NCI-H526 treated with DMSO at 0.1 percent for 48 hours (cell line): ENCODE measurements at regions not wholly inside any gene's neighbourhood (a gene's known extent, or its start where the extent isn't known, plus 50 kb on each side); places are given as distances from the start of the nearest gene placed in this dataset.
"Not testable (repeated sequence)": the region's sequence is repeated elsewhere in the genome, so short reads cannot be mapped to it uniquely, and the experiment has no call there.

ENCODE experiments used
- DNase-seq: peaks from one replicate; lab custom pipeline; 2025; lab: John Stamatoyannopoulos, UW

DNA sequence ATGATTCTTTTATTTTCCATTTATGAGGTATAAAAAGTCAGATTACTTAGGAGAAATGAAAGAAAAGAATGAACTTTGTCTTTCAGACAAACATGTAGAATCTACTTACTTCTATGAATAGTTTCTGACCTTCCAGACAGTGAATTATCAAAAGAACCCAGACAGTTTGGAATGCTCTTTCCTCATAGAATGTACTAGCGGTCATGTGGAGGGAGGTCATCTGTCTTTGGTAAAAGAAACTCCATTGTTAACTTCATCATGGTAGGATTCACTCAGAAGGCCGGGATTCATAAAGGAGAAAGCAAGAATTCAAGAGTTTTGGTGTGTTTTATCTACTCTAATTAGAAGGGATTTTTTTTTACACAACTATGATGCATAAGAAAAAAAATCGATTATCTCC lies 144.8 kb upstream of the ZNF804B start:
- DNase-seq = no peak

DNA sequence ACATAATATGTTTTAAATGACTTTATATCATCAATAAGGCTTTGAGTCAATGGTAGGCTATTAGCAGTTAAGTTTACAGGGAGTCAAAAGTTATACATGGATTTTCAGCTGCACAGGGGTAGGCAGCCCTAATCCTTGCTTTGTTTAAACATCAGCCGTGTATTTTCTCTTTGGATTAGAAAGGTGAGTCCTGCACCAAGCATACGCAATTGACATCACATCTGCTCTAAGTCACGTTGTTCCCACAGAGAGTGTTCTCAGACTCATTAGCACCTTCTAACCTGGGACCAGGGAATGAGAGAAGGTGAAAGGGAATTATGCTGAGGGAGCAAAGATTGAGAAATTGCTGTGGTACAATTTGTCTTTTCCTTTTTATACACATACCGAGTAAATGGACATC lies 148.6 kb upstream of the ZNF804B start:
- DNase-seq = no peak

- no peak for DNase-seq
Observed at GRCh38 chr7:88600695-88601094, 158.8 kb upstream of the ZNF804B start.

DNA sequence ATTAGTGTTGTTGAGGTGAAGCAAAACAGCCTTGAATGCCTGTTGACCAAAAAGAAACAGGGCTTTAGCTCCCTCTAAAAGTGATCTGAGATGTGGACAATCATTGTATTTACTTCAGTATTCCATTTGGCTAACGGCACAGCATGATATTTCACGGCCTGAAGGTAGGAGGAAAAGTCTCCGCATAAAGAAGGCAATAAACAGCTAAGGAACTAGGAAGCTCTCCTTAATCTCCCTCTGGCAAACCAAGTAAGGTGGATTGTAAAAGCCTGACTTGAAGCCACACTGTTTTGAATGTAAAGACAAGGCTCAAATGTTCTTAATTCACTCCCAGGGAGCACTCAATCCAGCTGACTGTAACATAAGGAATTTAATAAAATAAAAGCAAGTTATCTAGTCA lies 160.0 kb upstream of the ZNF804B start:
- no peak for DNase-seq

GRCh38 chr7:88597941-88598425 lies 161.5 kb upstream of the ZNF804B start:
- DNase-seq = no peak

DNA sequence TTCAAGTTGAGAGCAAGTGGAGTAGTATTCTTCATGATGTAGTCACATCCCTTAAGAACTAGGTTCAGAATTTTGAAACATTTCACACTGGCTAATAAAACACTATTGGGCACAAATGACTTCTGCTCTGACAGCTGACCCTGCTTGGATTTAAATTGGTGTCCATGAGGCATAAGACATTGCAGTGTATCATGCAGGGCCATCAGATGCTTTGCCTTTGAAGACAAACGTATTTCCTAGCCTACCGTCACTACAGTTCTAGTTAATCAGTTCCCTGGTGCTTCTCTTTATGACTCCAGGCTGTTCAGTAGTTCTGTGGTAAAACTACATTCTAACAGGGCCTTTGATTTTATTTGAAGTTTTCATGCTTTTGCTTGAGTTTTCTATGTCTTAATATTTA lies 168.5 kb upstream of the ZNF804B start:
- no peak for DNase-seq

- DNase-seq = no peak
Observed at GRCh38 chr7:88589927-88590326, 169.6 kb upstream of the ZNF804B start.

- no peak for DNase-seq
Observed at GRCh38 chr7:88586890-88587289, 172.6 kb upstream of the ZNF804B start.

DNA sequence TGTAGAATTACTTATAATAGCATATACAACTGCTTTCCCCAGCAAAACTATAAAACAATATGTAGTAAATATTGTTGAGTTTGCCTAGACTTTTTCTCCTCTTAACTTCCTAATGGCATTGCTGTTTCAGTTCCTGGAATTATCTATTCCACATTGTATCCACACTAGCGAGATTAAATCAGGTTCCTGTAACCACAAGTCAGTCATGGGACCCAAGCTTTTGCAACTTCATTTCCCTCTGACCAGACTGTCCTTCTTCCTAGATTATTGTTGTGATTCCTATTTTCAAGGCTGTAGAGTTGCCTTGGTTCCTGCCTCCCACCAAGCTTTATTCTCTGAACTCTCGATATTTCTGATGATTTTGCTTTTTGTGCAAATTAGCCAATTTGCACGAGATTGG lies 173.3 kb upstream of the ZNF804B start:
- DNase-seq = no peak

DNA sequence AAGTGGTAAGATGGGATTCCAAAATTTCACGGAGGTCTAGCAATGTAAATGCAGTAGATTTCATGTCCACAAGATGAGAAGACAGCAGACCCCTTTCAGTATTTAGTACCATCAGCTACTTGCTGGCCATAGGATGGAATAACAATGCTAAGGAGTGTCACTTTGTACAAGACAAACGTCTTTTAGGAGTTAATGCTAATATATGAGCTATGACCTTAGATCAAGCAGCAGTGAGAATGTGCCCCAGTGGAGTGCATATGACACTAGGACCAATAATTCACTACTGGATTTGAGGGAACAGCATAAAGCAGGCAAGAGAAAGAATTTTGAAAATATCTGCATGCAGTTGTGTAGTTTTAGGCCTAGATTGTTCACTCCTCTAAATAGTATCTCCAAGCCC lies 182.8 kb upstream of the ZNF804B start:
- no peak for DNase-seq

- DNase-seq = no peak
Observed at GRCh38 chr7:88566162-88566729, 193.3 kb upstream of the ZNF804B start.

DNA sequence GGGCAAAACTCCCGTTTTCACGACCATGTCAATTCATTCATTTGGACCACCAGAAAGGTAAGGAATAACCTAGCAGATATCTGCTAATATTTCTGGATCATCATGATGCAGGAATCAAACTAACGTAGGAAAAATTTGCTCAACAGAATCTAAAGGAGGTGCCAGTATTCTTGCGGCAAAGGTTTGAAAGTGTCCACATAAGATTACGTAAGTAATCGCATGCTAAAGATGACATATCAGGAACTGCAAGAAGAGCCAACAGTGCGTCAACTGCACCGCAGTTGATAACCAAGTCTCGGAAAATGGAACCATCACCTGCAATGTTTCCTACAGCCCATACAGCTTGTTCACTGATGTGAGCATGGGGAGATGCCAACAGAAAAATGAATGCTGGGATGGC lies 194.1 kb upstream of the ZNF804B start:
- no peak for DNase-seq

GRCh38 chr7:88556441-88556840 lies 203.1 kb upstream of the ZNF804B start:
- not testable (repeated sequence) for DNase-seq

- not testable (repeated sequence) for DNase-seq
Observed at GRCh38 chr7:88554847-88555246, 204.7 kb upstream of the ZNF804B start.

GRCh38 chr7:88548399-88548798 lies 211.1 kb upstream of the ZNF804B start:
- no peak for DNase-seq

DNA sequence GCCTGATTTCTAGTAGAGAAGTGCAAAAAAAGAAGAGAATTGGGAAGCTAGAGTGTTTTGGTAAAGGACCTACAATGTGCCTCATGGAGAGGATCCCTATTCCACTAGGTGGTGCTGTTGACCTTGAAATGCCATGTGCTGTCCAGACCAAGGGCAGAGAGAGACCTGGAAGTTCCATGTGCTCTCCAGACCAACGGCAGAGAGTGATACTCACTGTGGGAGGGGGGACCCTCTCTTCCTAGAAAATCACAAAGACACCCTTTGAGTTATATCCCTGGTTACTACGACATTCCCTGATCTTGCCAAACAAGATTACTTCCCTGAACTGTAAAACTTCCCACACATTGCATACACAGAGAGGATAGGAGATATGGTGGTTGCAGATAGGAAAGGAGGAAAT lies 212.7 kb upstream of the ZNF804B start:
- DNase-seq = no peak

- DNase-seq = no peak
Observed at GRCh38 chr7:88545663-88546062, 213.8 kb upstream of the ZNF804B start.

- DNase-seq = no peak
Observed at GRCh38 chr7:88540012-88540411, 219.5 kb upstream of the ZNF804B start.

DNA sequence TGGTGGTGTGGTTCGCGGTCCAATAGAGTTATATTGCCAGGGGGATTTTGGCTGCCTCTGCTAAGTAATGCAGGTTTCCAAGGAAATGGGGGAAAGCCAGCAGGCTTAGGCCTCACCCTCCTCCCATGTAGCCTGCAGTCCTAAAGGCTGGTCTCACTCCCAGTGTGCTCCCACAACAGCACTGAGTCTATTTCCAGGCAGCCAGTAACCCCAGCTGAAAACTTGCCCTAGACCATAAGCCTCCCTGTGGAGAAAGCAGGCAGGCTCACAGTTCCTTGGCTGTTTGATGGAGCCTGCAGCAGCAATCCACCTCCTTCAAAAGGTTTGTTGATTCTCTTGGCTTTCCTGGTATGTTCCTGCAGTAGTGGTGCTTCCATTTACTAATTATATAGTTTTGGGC lies 220.0 kb upstream of the ZNF804B start:
- no peak for DNase-seq

GRCh38 chr7:88523645-88524044 lies 217.0 kb upstream of the STEAP4 start:
- DNase-seq = no peak

GRCh38 chr7:88522771-88523293 lies 216.1 kb upstream of the STEAP4 start:
- no peak for DNase-seq

GRCh38 chr7:88516429-88516828 lies 209.7 kb upstream of the STEAP4 start:
- DNase-seq = no peak

DNA sequence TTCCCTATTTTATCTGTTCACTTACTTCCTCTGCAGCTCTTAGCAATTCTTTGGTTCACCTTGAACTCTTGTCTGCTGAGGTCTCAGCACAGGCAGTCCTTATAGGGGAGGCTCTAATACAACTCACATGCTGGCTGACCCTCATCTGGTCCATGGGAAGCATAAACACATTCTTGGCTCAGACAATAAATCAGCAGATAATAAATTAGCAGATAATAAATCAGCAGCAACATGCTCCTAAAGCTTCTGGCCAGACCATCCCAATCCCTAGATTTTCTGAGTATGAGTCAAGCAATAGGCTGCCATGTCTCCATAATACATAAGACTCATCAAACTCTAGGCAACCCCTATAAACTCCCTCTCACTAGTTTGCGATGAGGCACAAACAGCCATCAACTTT lies 208.6 kb upstream of the STEAP4 start:
- no peak for DNase-seq

DNA sequence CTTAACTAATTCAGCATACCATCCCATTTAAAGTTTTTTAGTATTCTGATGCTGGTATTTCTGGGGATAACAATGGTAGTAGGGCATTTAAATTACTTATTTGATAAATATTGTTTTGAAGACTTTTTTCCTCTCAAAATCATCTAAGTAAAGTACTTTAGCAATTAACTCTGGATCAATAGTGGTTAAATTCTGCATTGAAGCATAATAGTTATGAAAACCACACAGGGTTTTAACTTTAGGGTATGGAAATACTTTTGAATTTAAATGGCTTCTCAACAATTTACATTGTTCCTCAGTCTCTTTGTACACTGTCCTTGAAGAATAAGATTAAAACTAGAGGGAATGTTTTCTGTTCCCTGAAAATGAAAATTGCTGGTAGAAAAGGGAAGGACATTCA lies 202.6 kb upstream of the STEAP4 start:
- DNase-seq = no peak
